GM12891 (cell line): ENCODE measurements at regions not wholly inside any gene's neighbourhood (a gene's known extent, or its start where the extent isn't known, plus 50 kb on each side); places are given as distances from the start of the nearest gene placed in this dataset.

Experiments used
- POLR2A ChIP-seq: IDR thresholded peaks from 2 replicates; pipeline ENCODE4 v1.6.1; 2011; ENCODE audit warnings: low read depth, low read length, control low read depth
- SPI1 ChIP-seq: IDR thresholded peaks from 2 replicates; pipeline ENCODE4 v1.6.1; 2011; ENCODE audit warnings: low read depth, low read length, control low read depth
- TAF1 ChIP-seq: IDR thresholded peaks from 2 replicates; pipeline ENCODE4 v1.6.1; 2011; ENCODE audit warnings: low read depth, low read length, control low read depth

DNA sequence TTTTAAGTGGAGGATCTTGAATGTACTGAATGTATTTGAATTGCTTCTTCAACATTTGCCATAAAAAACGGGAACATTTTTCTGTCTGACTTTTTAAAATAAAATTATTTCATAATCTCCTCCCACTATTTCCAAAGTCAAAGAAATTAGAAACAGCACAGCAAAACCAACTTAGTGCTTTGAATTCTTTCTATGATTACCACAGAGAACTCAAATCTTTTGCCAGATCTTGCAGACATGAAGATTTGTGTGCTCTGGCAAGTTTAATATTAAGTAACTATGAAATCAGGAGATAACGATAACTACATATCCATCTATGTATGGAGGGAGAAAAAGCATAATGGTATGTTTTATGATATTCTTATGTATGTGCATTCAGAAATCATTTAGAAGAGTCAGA is 982.2 kb downstream of the PCDH7 start:
- TF ChIP-seq TAF1 (no peak), POLR2A (no peak), SPI1 (no peak)
